PC-9 (cell line): ENCODE measurements at regions not wholly inside any gene's neighbourhood (a gene's known extent, or its start where the extent isn't known, plus 50 kb on each side); places are given as distances from the start of the nearest gene placed in this dataset.
"Not testable (repeated sequence)": the region's sequence is repeated elsewhere in the genome, so short reads cannot be mapped to it uniquely, and the experiment has no call there.

Experiments
- BruUV-seq: library from RNA; stranded (reverse); fragments of 400-500 nt; replicated peaks from 2 replicates; lab custom pipeline; 2021; lab: Mats Ljungman, UMichigan
- CTCF ChIA-PET: fragments of 300-600 bp; sonication (Branson Sonifier 250); formaldehyde crosslinking; loops from one replicate; lab custom pipeline; 2022; ENCODE audit warnings: antibody characterized with exemption; lab: Charles Lee
- POLR2A ChIA-PET: fragments of 300-600 bp; sonication (Branson Sonifier 250); formaldehyde crosslinking; loops from one replicate; lab custom pipeline; 2022; ENCODE audit warnings: antibody characterized with exemption; ENCODE audit not compliant: unreplicated experiment; lab: Charles Lee
- DNase-seq, 2 experiments: peaks; one replicate each; pipeline versions ENCODE4 v3.0.0 to v3.0.0-alpha.2; 2015 to 2022; ENCODE audit warnings: mixed read lengths in 1 of 2
- H2AFZ ChIP-seq: fragments of 200-600 bp; sonication (generic); 2 replicates; pipeline ENCODE4 v1.8.1; 2017; ENCODE audit warnings: antibody characterized with exemption
- H3F3A ChIP-seq: fragments of 200-600 bp; sonication (generic); 2 replicates; pipeline ENCODE4 v1.8.1; 2017; ENCODE audit warnings: antibody characterized with exemption, mild to moderate bottlenecking, low read depth; ENCODE audit not compliant: insufficient read depth
- H3K27ac ChIP-seq: fragments of 200-600 bp; sonication (generic); 2 replicates; pipeline ENCODE4 v1.6.1; 2016; ENCODE audit warnings: mixed run types
- H3K27me3 ChIP-seq: fragments of 200-600 bp; sonication (generic); 2 replicates; pipeline ENCODE4 v1.6.1; 2016; ENCODE audit warnings: low read depth, mixed run types; ENCODE audit not compliant: insufficient read depth
- H3K36me3 ChIP-seq: fragments of 200-600 bp; sonication (generic); 2 replicates; pipeline ENCODE4 v1.6.1; 2016; ENCODE audit warnings: low read depth, mixed run types
- H3K4me1 ChIP-seq: fragments of 200-600 bp; sonication (generic); replicated peaks from 2 replicates; pipeline ENCODE4 v1.6.1; 2016; ENCODE audit warnings: mixed run types; ENCODE audit not compliant: insufficient read depth
- H3K4me2 ChIP-seq: fragments of 200-600 bp; sonication (generic); 2 replicates; pipeline ENCODE4 v1.6.1; 2017; ENCODE audit warnings: mixed run types
- H3K4me3 ChIP-seq: fragments of 200-600 bp; sonication (generic); 2 replicates; pipeline ENCODE4 v1.6.1; 2016; ENCODE audit warnings: mixed run types
- H3K79me2 ChIP-seq: fragments of 200-600 bp; sonication (generic); 2 replicates; pipeline ENCODE4 v1.6.1; 2017; ENCODE audit warnings: low read depth, mixed run types
- H3K9me2 ChIP-seq: fragments of 200-600 bp; sonication (generic); 2 replicates; pipeline ENCODE4 v1.8.1; 2017; ENCODE audit warnings: mild to moderate bottlenecking; ENCODE audit not compliant: insufficient read depth
- H3K9me3 ChIP-seq: fragments of 200-600 bp; sonication (generic); 2 replicates; pipeline ENCODE4 v1.8.1; 2016; ENCODE audit warnings: low read depth; ENCODE audit not compliant: insufficient read depth
- H4K20me1 ChIP-seq: fragments of 200-600 bp; sonication (generic); 2 replicates; pipeline ENCODE4 v1.8.1; 2017; ENCODE audit not compliant: insufficient read depth
- CTCF ChIP-seq: fragments of 200-600 bp; sonication (generic); conservative IDR thresholded peaks from 2 replicates; pipeline ENCODE4 v1.6.1; 2017; ENCODE audit warnings: mixed run types, antibody characterized with exemption, mild to moderate bottlenecking, moderate library complexity
- EZH2 ChIP-seq: fragments of 200-600 bp; sonication (generic); IDR thresholded peaks from 2 replicates; pipeline ENCODE4 v1.8.0; 2017; ENCODE audit warnings: antibody characterized with exemption, low read depth
- intact Hi-C: fragments of 100-400 bp; cut with micrococcal nuclease; formaldehyde crosslinking; loops from one replicate; pipeline ENCODE4 v1.10.0; 2022; ENCODE audit not compliant: unreplicated experiment

GRCh38 chrX:146614663-146615478 is 194.7 kb upstream of the CXorf51B start:
- H3K27ac ChIP-seq = no peak overlapping the region
- no peaks in the 10 kb centered on the region for H3K36me3 ChIP-seq
- H4K20me1 ChIP-seq = no peaks in the 10 kb centered on the region
- no peaks in the 10 kb centered on the region for H3K4me1 ChIP-seq
- H3K4me3 ChIP-seq = no peak overlapping the region
- no TSS peak for BruUV-seq
- TF ChIP-seq EZH2 (no peak), CTCF (no peak)
- ChIA-PET CTCF (no interaction called here), POLR2A (no interaction called here)
- no peaks in the 10 kb centered on the region for H3K79me2 ChIP-seq
- H3F3A ChIP-seq = no peaks in the 10 kb centered on the region
- no peak overlapping the region for H2AFZ ChIP-seq
- no peak for DNase-seq
- H3K27me3 ChIP-seq = no peaks in the 10 kb centered on the region
- peak overlapping the region; percentile 8; the same call in 1 of the 2 replicates for H3K4me2 ChIP-seq
- no peaks in the 10 kb centered on the region for H3K9me2 ChIP-seq
- no peaks in the 10 kb centered on the region for H3K9me3 ChIP-seq
- intact Hi-C loops = no loop called here

GRCh38 chrX:146615628-146616348 is 193.8 kb upstream of the CXorf51B start:
- no peak overlapping the region for H3K27ac ChIP-seq
- H3K4me3 ChIP-seq = no peak overlapping the region
- H3K9me3 ChIP-seq = no peaks in the 10 kb centered on the region
- no peaks in the 10 kb centered on the region for H3K27me3 ChIP-seq
- H3K4me2 ChIP-seq = no peak overlapping the region
- no TSS peak for BruUV-seq
- intact Hi-C loops = no loop called here
- TF ChIP-seq CTCF (no peak), EZH2 (no peak)
- POLR2A ChIA-PET = no interaction called here
- no peaks in the 10 kb centered on the region for H4K20me1 ChIP-seq
- no peaks in the 10 kb centered on the region for H3K4me1 ChIP-seq
- H3K9me2 ChIP-seq = no peaks in the 10 kb centered on the region
- DNase-seq = no peak
- CTCF ChIA-PET = no interaction called here
- no peaks in the 10 kb centered on the region for H3F3A ChIP-seq
- H3K36me3 ChIP-seq = no peaks in the 10 kb centered on the region
- H2AFZ ChIP-seq = no peak overlapping the region
- H3K79me2 ChIP-seq = no peaks in the 10 kb centered on the region

- H3K36me3 ChIP-seq, H2AFZ ChIP-seq, H3K79me2 ChIP-seq, H3K9me3 ChIP-seq, H3K9me2 ChIP-seq, H3K27me3 ChIP-seq, CTCF ChIA-PET, intact Hi-C loops, H3K4me1 ChIP-seq, H3K4me2 ChIP-seq, POLR2A ChIA-PET, BruUV-seq, DNase-seq, H3K4me3 ChIP-seq, H3F3A ChIP-seq, H4K20me1 ChIP-seq, H3K27ac ChIP-seq: not testable (repeated sequence)
Measured at GRCh38 chrX:146619943-146620342, 189.6 kb upstream of the CXorf51B start.
